Sigmoid colon (tissue), 6 donors: ENCODE measurements at regions not wholly inside any gene's neighbourhood (a gene's known extent, or its start where the extent isn't known, plus 50 kb on each side); places are given as distances from the start of the nearest gene placed in this dataset.

Source experiments
- DNase-seq: peaks from one replicate; pipeline ENCODE4 v3.0.0-alpha.2; 2019
- H3K27ac ChIP-seq, 4 donors: fragments of 200-600 bp; sonication (generic); one replicate each; pipeline ENCODE4 v1.5.1; 2016 to 2019; ENCODE audit warnings: mild to moderate bottlenecking in 1 of 4
- H3K27me3 ChIP-seq, 3 donors: fragments of 200-600 bp; sonication (generic); one replicate each; pipeline ENCODE4 v1.5.1; 2019; ENCODE audit warnings: mild to moderate bottlenecking in 1 of 3
- H3K36me3 ChIP-seq, 4 donors: fragments of 200-600 bp; sonication (generic); one replicate each; pipeline ENCODE4 v1.5.1; 2016 to 2019
- H3K4me1 ChIP-seq, 4 donors: fragments of 200-600 bp; sonication (generic); one replicate each; pipeline ENCODE4 v1.5.1; 2017 to 2019
- H3K4me3 ChIP-seq, 4 donors: fragments of 200-600 bp; sonication (generic); one replicate each; pipeline ENCODE4 v1.5.1; 2017 to 2019; ENCODE audit warnings: mild to moderate bottlenecking in 2 of 4, moderate library complexity in 1 of 4
- H3K9me3 ChIP-seq, 4 donors: fragments of 200-600 bp in 3 of 4; sonication (generic) in 3 of 4; one replicate each; pipeline versions ENCODE4 v1.5.1 to v1.6.1; 2013 to 2019
- CTCF ChIP-seq, 4 experiments: fragments of 450-650 bp in 3 of 4; fragments of 200-600 bp in 1 of 4; IDR thresholded peaks; one replicate each; pipeline ENCODE4 v1.5.1; 2016 to 2019; ENCODE audit warnings: antibody characterized with exemption in 4 of 4, mild to moderate bottlenecking in 3 of 4, moderate library complexity in 2 of 4
- EP300 ChIP-seq, 4 donors: sonication (generic); formaldehyde crosslinking; IDR thresholded peaks; one replicate each; pipeline ENCODE4 v1.6.1; 2017; ENCODE audit warnings: antibody characterized with exemption in 4 of 4
- POLR2A ChIP-seq, 2 donors: fragments of 450-650 bp; IDR thresholded peaks; one replicate each; pipeline ENCODE4 v1.6.1; 2016; ENCODE audit warnings: antibody characterized with exemption in 2 of 2, mild to moderate bottlenecking in 2 of 2, moderate library complexity in 2 of 2
- POLR2AphosphoS5 ChIP-seq, 4 donors: sonication (generic); formaldehyde crosslinking; IDR thresholded peaks; one replicate each; pipeline ENCODE4 v1.6.1; 2017; ENCODE audit warnings: antibody characterized with exemption in 4 of 4
- WGBS, 2 donors: extraction: QIAGEN DNeasy Blood & Tissue Kit; methylation state at CpG; one replicate each; pipeline ENCODE4 v1.1.7; 2013; 5-methylcytosine and 5-hydroxymethylcytosine counted together
- intact Hi-C: fragments of 100-400 bp; cut with DNase I; formaldehyde crosslinking; loops from one replicate; pipeline ENCODE4 v1.15.1; 2023
- donor health status: healthy with polysubstance abuse.
- donor health status: healthy.

DNA sequence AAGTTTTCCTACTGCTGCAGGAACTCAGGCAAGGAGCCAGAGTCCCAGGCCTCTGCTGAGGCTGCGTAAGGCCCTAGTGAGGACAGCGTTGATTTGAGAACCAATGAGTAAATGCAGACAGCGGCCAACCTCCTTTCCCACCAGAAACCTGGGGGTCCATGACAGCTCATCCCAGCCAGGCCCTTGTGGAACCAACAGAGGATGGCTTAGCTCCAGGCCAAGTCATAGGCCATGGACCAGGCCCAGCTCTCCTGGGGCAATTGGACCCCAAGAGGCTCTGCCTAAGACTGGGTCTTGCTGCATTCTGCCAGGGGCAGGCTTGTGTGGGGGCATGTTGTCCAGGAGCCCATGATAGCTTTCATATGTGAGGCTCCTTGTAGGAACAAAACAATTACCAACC lies 65.4 kb upstream of the PPP1R3C start:
- intact Hi-C loops, result no loop called here
- no peaks in the 10 kb centered on the region for H3K36me3 ChIP-seq
- H3K4me1 ChIP-seq, result no peaks in the 10 kb centered on the region
- H3K9me3 ChIP-seq, result no peaks in the 10 kb centered on the region
- DNase-seq, result no peak
- H3K4me3 ChIP-seq, result no peak overlapping the region
- no peaks in the 10 kb centered on the region for H3K27me3 ChIP-seq
- 97 to 98% methylated on average over 3 of the region's 3 CpGs for WGBS, 2 donors
- TF ChIP-seq CTCF (IDR thresholded peaks at IDR 0.05), result no peak
- no peak for TF ChIP-seq POLR2A (IDR thresholded peaks at IDR 0.05)
- TF ChIP-seq EP300 (IDR thresholded peaks at IDR 0.05), result no peak
- TF ChIP-seq POLR2AphosphoS5 (IDR thresholded peaks at IDR 0.05), result no peak
- H3K27ac ChIP-seq, result no peak overlapping the region

DNA sequence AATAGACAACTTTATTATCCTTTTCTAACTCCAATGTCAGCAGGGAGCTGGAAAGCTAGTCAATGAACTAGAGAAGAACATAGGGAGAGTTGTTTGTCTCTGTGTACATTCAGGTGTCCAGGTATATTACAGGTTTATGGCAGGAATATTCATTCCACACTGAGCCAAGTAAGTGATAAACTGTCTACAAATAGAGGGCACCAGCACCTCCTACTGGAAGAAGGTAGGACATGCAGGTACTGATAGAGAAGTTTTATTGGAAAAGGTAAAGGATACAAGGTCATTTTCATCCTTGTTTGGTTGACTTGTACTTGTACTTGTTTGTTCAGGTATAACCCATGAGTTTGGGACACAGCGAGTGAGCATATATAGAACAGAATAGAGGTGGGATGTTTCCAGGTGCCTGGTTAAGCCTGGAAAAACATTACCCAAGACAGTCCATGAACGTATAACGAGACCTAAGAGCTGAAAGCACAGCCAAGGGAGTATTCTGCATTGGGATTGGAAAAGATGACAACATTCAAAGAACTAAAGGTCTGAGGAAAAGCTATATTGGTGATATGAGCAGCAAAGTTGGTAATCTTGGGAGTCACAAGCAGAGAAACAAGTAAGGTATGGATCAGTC lies 61.4 kb upstream of the PPP1R3C start:
- intact Hi-C loops, result no loop called here

GRCh38 chr10:91691981-91692380 lies 59.1 kb upstream of the PPP1R3C start:
- H3K9me3 ChIP-seq, result no peaks in the 10 kb centered on the region
- TF ChIP-seq CTCF (IDR thresholded peaks at IDR 0.05) (no peak), POLR2AphosphoS5 (IDR thresholded peaks at IDR 0.05) (no peak), EP300 (IDR thresholded peaks at IDR 0.05) (no peak), POLR2A (IDR thresholded peaks at IDR 0.05) (no peak)
- no peaks in the 10 kb centered on the region for H3K4me1 ChIP-seq
- no peaks in the 10 kb centered on the region for H3K27me3 ChIP-seq
- H3K27ac ChIP-seq, result no peak overlapping the region
- H3K4me3 ChIP-seq, result no peak overlapping the region
- WGBS, 2 donors, result 90 to 94% methylated on average over 6 of the region's 6 CpGs
- H3K36me3 ChIP-seq, result no peaks in the 10 kb centered on the region
- intact Hi-C loops, result no loop called here
- DNase-seq, result no peak

More for the DNA sequence above, 61.4 kb upstream of the PPP1R3C start:
- TF ChIP-seq CTCF (IDR thresholded peaks at IDR 0.05) (no peak), EP300 (IDR thresholded peaks at IDR 0.05) (no peak), POLR2A (IDR thresholded peaks at IDR 0.05) (no peak), POLR2AphosphoS5 (IDR thresholded peaks at IDR 0.05) (no peak)
- WGBS, 2 donors, result 49 to 80% methylated on average over 3 of the region's 3 CpGs
- no peaks in the 10 kb centered on the region for H3K36me3 ChIP-seq
- no peaks in the 10 kb centered on the region for H3K4me1 ChIP-seq
- H3K9me3 ChIP-seq, result no peaks in the 10 kb centered on the region
- no peak for DNase-seq
- no peaks in the 10 kb centered on the region for H3K27me3 ChIP-seq
- H3K4me3 ChIP-seq, result no peak overlapping the region
- no peak overlapping the region for H3K27ac ChIP-seq

DNA sequence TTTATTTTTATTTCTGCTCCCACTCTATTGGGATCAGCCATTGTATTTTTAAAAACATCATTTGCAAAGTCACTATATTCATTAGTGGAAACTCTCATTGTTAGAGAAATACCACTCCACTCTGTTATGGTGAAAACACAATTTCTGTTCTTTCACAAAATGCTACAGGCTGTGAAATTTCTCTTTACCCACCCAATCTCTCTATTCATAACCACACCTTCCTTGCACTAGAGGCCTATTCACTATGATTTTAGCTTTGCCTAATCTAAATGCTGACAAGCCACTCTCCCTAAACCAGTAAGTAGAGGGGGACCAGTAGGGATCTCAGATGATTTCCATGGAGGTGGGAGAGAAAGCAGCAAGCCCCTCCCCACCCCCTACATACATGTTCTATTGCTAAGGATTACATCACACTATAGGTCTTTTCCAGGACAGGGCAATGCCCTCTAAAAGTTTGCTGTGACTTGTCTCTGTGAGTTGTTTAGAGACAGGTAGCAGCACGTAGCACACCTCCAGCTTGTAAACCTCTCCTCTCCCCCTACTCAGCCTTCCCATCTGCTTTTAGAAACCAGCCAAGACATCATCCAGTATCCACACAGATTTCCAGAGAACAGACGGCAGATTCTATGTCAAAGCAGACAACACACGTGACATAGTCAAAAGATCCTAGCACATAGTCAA lies 58.3 kb upstream of the PPP1R3C start:
- H3K27ac ChIP-seq, result no peak overlapping the region
- intact Hi-C loops, result no loop called here

More for the DNA sequence above, 58.3 kb upstream of the PPP1R3C start:
- Histone ChIP-seq H3K4me1 (no peaks in the 10 kb centered on the region), H3K36me3 (no peaks in the 10 kb centered on the region), H3K4me3 (no peak overlapping the region), H3K27me3 (no peaks in the 10 kb centered on the region), H3K9me3 (no peaks in the 10 kb centered on the region)
- 92 to 93% methylated on average over 3 of the region's 3 CpGs for WGBS, 2 donors
- DNase-seq, result no peak
- TF ChIP-seq POLR2AphosphoS5 (IDR thresholded peaks at IDR 0.05), result no peak
- no peak for TF ChIP-seq CTCF (IDR thresholded peaks at IDR 0.05)
- TF ChIP-seq POLR2A (IDR thresholded peaks at IDR 0.05), result no peak
- no peak for TF ChIP-seq EP300 (IDR thresholded peaks at IDR 0.05)
